Mucosa of rectum (tissue), 2 donors: ENCODE measurements at regions not wholly inside any gene's neighbourhood (a gene's known extent, or its start where the extent isn't known, plus 50 kb on each side); places are given as distances from the start of the nearest gene placed in this dataset.

Experiments
- H3K27ac ChIP-seq, 2 donors: one replicate each; pipeline ENCODE4 v1.7.0; 2013; ENCODE audit warnings: inconsistent platforms in 2 of 2, low read depth in 2 of 2, low read length in 2 of 2
- H3K27me3 ChIP-seq, 2 donors: one replicate each; pipeline ENCODE4 v1.7.0; 2013; ENCODE audit warnings: low read length in 2 of 2; ENCODE audit not compliant: control insufficient read depth in 2 of 2, insufficient read depth in 2 of 2
- H3K36me3 ChIP-seq, 2 donors: one replicate each; pipeline ENCODE4 v1.7.0; 2013; ENCODE audit warnings: low read length in 2 of 2; ENCODE audit not compliant: control insufficient read depth in 2 of 2, insufficient read depth in 2 of 2
- H3K4me1 ChIP-seq, 2 donors: one replicate each; pipeline ENCODE4 v1.7.0; 2013; ENCODE audit warnings: low read length in 2 of 2, mild to moderate bottlenecking in 1 of 2; ENCODE audit not compliant: control insufficient read depth in 2 of 2, insufficient read depth in 2 of 2
- H3K4me3 ChIP-seq, 2 donors: one replicate each; pipeline ENCODE4 v1.7.0; 2013; ENCODE audit warnings: low read length in 2 of 2
- H3K9ac ChIP-seq, 2 donors: one replicate each; pipeline ENCODE4 v1.7.0; 2013; ENCODE audit warnings: low read length in 2 of 2, low read depth in 1 of 2, mild to moderate bottlenecking in 1 of 2
- H3K9me3 ChIP-seq, 2 donors: one replicate each; pipeline ENCODE4 v1.7.0; 2013; ENCODE audit warnings: low read length in 2 of 2; ENCODE audit not compliant: control insufficient read depth in 2 of 2
- donor health status: healthy.
- donor health status: Normal muscosa, but diverticular disease.

DNA sequence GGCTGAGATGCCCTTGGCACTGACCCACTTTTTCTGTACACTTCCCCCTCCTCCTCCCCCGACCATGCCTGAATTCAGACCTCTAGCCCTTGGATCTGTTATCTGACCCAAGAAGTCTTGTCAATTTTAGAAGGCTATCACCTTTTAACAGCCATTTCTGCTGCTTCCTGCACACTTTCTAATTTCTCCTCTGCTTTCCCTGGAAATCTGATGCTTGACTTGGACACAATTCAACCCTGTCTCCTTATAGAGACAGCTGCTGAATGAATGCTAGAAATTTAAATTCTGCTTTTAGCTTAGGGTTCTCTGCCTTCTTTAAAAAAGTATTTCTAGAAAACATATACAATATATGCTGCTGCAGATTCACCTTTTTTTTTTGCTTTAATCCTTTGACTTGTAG is 417.9 kb upstream of the KLF6 start:
- H3K9me3 ChIP-seq, result no peaks in the 10 kb centered on the region
- no peaks in the 10 kb centered on the region for H3K36me3 ChIP-seq
- H3K9ac ChIP-seq, result no peak overlapping the region
- H3K4me1 ChIP-seq, result peaks cover 5 to 14% of the 10 kb centered on the region in 2 donors
- H3K27me3 ChIP-seq, result no peaks in the 10 kb centered on the region
- no peak overlapping the region for H3K27ac ChIP-seq
- no peak overlapping the region for H3K4me3 ChIP-seq

DNA sequence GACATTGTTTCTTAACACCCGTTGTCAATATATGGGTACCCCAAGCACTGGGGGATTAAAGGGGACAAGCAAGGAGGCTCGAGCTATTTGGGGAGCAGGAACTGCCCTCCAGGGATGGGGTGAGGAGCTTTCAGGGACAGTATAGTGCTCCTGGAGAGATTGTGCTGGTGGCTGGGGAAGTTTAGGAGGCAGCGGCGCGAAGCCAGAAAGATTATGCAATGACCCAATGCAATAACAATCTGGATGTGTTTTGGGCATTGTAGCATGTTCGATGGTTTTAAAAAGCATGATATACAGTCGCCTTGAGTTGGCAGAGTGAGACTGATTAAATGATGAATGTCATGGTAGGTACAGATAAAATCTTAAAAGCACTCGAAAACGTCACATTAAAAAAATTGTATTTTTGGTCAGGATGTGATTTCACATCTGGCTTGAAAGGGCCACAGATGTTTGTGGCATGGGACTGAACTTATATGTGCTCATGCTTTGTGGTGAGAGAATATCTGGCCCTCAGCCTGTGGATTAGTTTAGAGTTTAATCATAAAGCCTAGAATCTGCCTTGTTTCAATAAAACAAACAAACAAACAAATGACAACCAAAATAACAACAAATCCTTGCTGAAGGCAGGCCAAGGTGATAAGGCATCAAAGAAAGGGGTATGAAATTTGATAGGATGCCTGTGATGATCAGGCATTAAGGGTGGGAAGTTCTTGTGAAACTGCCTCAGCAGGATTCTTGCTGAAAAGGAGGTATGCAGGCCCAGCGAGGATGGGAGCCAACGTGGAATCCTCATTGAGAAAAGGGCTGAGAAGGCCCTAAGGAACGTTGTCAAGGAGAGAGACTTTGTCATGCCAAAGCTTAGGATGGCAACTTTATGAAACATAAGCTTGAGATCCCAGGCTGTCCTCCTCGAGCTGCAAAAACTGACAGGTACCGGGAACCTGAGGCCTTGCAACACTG is 417.1 kb upstream of the KLF6 start:
- peaks cover 5 to 14% of the 10 kb centered on the region in 2 donors for H3K4me1 ChIP-seq
- H3K9me3 ChIP-seq, result no peaks in the 10 kb centered on the region
- no peak overlapping the region for H3K9ac ChIP-seq
- no peak overlapping the region for H3K27ac ChIP-seq
- H3K4me3 ChIP-seq, result no peak overlapping the region
- H3K27me3 ChIP-seq, result no peaks in the 10 kb centered on the region
- H3K36me3 ChIP-seq, result no peaks in the 10 kb centered on the region

- no peak overlapping the region for H3K9ac ChIP-seq
- H3K4me1 ChIP-seq, result peaks cover 0 to 1% of the 10 kb centered on the region in 2 donors
- no peaks in the 10 kb centered on the region for H3K36me3 ChIP-seq
- H3K4me3 ChIP-seq, result no peak overlapping the region
- H3K27ac ChIP-seq, result no peak overlapping the region
- no peaks in the 10 kb centered on the region for H3K9me3 ChIP-seq
- H3K27me3 ChIP-seq, result no peaks in the 10 kb centered on the region
Observed at GRCh38 chr10:4199196-4199595, 414.2 kb upstream of the KLF6 start.

GRCh38 chr10:4198216-4198615 is 413.2 kb upstream of the KLF6 start:
- H3K9me3 ChIP-seq, result no peaks in the 10 kb centered on the region
- no peaks in the 10 kb centered on the region for H3K27me3 ChIP-seq
- no peak overlapping the region for H3K4me3 ChIP-seq
- no peak overlapping the region for H3K27ac ChIP-seq
- no peak overlapping the region for H3K9ac ChIP-seq
- H3K36me3 ChIP-seq, result no peaks in the 10 kb centered on the region
- no peaks in the 10 kb centered on the region for H3K4me1 ChIP-seq

- Histone ChIP-seq H3K4me1 (no peaks in the 10 kb centered on the region), H3K9me3 (no peaks in the 10 kb centered on the region), H3K9ac (no peak overlapping the region), H3K36me3 (no peaks in the 10 kb centered on the region), H3K4me3 (no peak overlapping the region), H3K27me3 (no peaks in the 10 kb centered on the region), H3K27ac (no peak overlapping the region)
Observed at GRCh38 chr10:4197676-4198075, 412.7 kb upstream of the KLF6 start.

GRCh38 chr10:4196771-4197390 is 411.9 kb upstream of the KLF6 start:
- H3K36me3 ChIP-seq, result no peaks in the 10 kb centered on the region
- no peaks in the 10 kb centered on the region for H3K27me3 ChIP-seq
- H3K4me3 ChIP-seq, result no peak overlapping the region
- no peak overlapping the region for H3K9ac ChIP-seq
- no peak overlapping the region for H3K27ac ChIP-seq
- H3K9me3 ChIP-seq, result no peaks in the 10 kb centered on the region
- no peaks in the 10 kb centered on the region for H3K4me1 ChIP-seq

GRCh38 chr10:4196183-4196582 is 411.2 kb upstream of the KLF6 start:
- no peaks in the 10 kb centered on the region for H3K4me1 ChIP-seq
- no peaks in the 10 kb centered on the region for H3K9me3 ChIP-seq
- no peak overlapping the region for H3K27ac ChIP-seq
- H3K9ac ChIP-seq, result no peak overlapping the region
- H3K27me3 ChIP-seq, result no peaks in the 10 kb centered on the region
- no peaks in the 10 kb centered on the region for H3K36me3 ChIP-seq
- no peak overlapping the region for H3K4me3 ChIP-seq

GRCh38 chr10:4195213-4195612 is 410.2 kb upstream of the KLF6 start:
- no peaks in the 10 kb centered on the region for H3K36me3 ChIP-seq
- no peaks in the 10 kb centered on the region for H3K9me3 ChIP-seq
- no peak overlapping the region for H3K4me3 ChIP-seq
- H3K27me3 ChIP-seq, result no peaks in the 10 kb centered on the region
- no peak overlapping the region for H3K27ac ChIP-seq
- no peak overlapping the region for H3K9ac ChIP-seq
- no peaks in the 10 kb centered on the region for H3K4me1 ChIP-seq

DNA sequence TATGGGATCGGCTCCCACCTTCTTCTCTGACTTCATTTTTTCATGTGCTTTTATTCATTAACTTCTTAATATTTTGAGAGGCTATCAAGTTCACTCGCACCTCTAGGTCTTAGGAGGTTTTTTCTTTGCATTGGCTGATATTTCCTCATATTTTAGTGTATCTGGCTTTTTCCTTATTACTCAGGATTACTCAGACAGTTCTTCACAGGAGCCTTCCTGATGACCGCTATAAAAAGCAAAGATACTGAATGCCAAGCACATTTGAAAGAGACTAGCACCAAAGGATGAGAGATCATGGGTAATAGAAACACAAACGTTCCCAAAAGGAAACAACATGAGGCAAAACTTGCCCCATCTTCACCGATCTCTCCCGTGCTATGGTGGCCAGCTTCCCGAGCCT is 409.2 kb upstream of the KLF6 start:
- Histone ChIP-seq H3K27ac (no peak overlapping the region), H3K9me3 (no peaks in the 10 kb centered on the region), H3K4me1 (no peaks in the 10 kb centered on the region)

DNA sequence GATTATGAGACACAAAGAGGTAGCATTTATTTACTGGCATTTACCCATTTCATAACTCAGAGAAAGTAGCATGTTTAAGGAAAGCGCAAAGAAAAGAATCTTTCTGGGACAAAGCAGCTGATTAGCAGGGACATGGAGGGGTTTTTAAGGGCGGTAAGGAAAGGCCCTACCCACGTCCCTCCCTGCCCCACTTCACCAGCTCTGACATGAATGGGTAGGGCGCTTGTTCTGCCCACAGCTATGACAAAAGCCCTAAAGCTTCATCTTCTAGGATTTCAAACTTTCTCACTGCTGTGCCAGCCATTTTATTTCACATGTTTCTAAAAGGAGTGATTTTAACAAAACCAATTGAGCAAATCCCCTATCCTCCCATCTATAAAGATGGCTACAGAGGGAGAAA is 406.9 kb upstream of the KLF6 start:
- no peak overlapping the region for H3K27ac ChIP-seq
- H3K27me3 ChIP-seq, result no peaks in the 10 kb centered on the region
- H3K9me3 ChIP-seq, result no peaks in the 10 kb centered on the region
- no peak overlapping the region for H3K9ac ChIP-seq
- no peaks in the 10 kb centered on the region for H3K36me3 ChIP-seq
- no peaks in the 10 kb centered on the region for H3K4me1 ChIP-seq
- no peak overlapping the region for H3K4me3 ChIP-seq

More for the DNA sequence above, 409.2 kb upstream of the KLF6 start:
- Histone ChIP-seq H3K4me3 (no peak overlapping the region), H3K27me3 (no peaks in the 10 kb centered on the region), H3K36me3 (no peaks in the 10 kb centered on the region), H3K9ac (no peak overlapping the region)
